K562 (cell line): ENCODE measurements at regions not wholly inside any gene's neighbourhood (a gene's known extent, or its start where the extent isn't known, plus 50 kb on each side); places are given as distances from the start of the nearest gene placed in this dataset.

Experiments used
- ATAC-seq: fragments of 200-7000 bp; cut with Tn5 transposase; 3 replicates; pipeline ENCODE4 v1.9.1; 2020; ENCODE audit warnings: moderate library complexity
- BruUV-seq: library from RNA; stranded (reverse); fragments of 400-500 nt; replicated peaks from 2 replicates; lab custom pipeline; 2021; lab: Mats Ljungman, UMichigan
- CTCF ChIA-PET: fragments of 300-600 bp; formaldehyde crosslinking; extraction: SDS; loops from one replicate; lab custom pipeline; 2021; ENCODE audit warnings: low intra/inter-chr PET ratio; lab: Yijun Ruan, JAX
- POLR2A ChIA-PET: fragments of 300-600, 350-650 bp; sonication (Branson Sonifier 250); formaldehyde crosslinking; extraction: SDS; loops from one replicate; lab custom pipeline; 2021; ENCODE audit warnings: antibody characterized with exemption, inconsistent platforms; lab: Yijun Ruan, JAX
- DNase-seq, 4 experiments: peaks; one replicate each; pipeline versions ENCODE4 v3.0.0 to v3.0.0-alpha.2; 2011 to 2018; ENCODE audit warnings: low spot score in 3 of 4, mixed read lengths in 3 of 4; ENCODE audit errors: extremely low read depth in 1 of 4
- FAIRE-seq: peaks from 2 replicates; lab custom pipeline; 2011; peaks lifted over from hg19 to GRCh38; lab: Jason Lieb, UNC
- H2AFZ ChIP-seq: 2 replicates; pipeline ENCODE4 v1.6.0; 2011; ENCODE audit warnings: low read depth, low read length, control low read depth, inconsistent platforms
- H3K27ac ChIP-seq: fragments of 200-600 bp; 3 replicates; pipeline ENCODE4 v1.8.0; 2011; ENCODE audit warnings: low read depth, mild to moderate bottlenecking, control low read depth, inconsistent platforms, low read length, moderate library complexity, mixed read lengths; ENCODE audit errors: extremely low read depth
- H3K27me3 ChIP-seq, 2 experiments: fragments of 300-600 bp in 1 of 2; 2 replicates in 1 of 2; 3 replicates in 1 of 2; pipeline versions ENCODE4 v1.6.0 to v1.8.0; 2011; ENCODE audit warnings: inconsistent platforms in 2 of 2, low read length in 2 of 2, mild to moderate bottlenecking in 1 of 2, mixed read lengths in 1 of 2, moderate library complexity in 1 of 2; ENCODE audit not compliant: control insufficient read depth in 2 of 2, insufficient read depth in 2 of 2
- H3K36me3 ChIP-seq: fragments of 300-600 bp; 3 replicates; pipeline ENCODE4 v1.8.0; 2011; ENCODE audit warnings: mild to moderate bottlenecking, low read length, inconsistent platforms; ENCODE audit not compliant: control insufficient read depth, insufficient read depth
- H3K4me1 ChIP-seq, 2 experiments: fragments of 200-600 bp in 1 of 2; replicated peaks in 1 of 2; 2 replicates in 1 of 2; 3 replicates in 1 of 2; pipeline versions ENCODE4 v1.5.1 to v1.8.0; 2011; ENCODE audit warnings: inconsistent platforms in 2 of 2, low read length in 2 of 2, mild to moderate bottlenecking in 1 of 2, mixed read lengths in 1 of 2, moderate library complexity in 1 of 2; ENCODE audit not compliant: control insufficient read depth in 2 of 2, insufficient read depth in 2 of 2
- H3K4me2 ChIP-seq: 2 replicates; pipeline ENCODE4 v1.6.1; 2011; ENCODE audit warnings: low read length, control low read depth, inconsistent platforms, mixed read lengths; ENCODE audit not compliant: insufficient read depth
- H3K4me3 ChIP-seq: fragments of 200-600 bp; sonication (generic), shearing (Covaris generic); 2 replicates; pipeline ENCODE4 v1.5.1; 2016; ENCODE audit warnings: control low read depth, inconsistent platforms
- H3K79me2 ChIP-seq: fragments of 200-600 bp; 3 replicates; pipeline ENCODE4 v1.8.0; 2011; ENCODE audit warnings: low read length, inconsistent platforms; ENCODE audit not compliant: control insufficient read depth, insufficient read depth
- H3K9ac ChIP-seq, 2 experiments: 2 replicates each; pipeline versions ENCODE4 v1.6.0 to v1.6.1; 2011; ENCODE audit warnings: low read depth in 2 of 2, low read length in 2 of 2, control low read depth in 1 of 2, inconsistent platforms in 1 of 2, mild to moderate bottlenecking in 1 of 2, mixed read lengths in 1 of 2; ENCODE audit not compliant: insufficient read depth in 1 of 2
- H3K9me1 ChIP-seq: one replicate; pipeline ENCODE4 v1.6.0; 2011; ENCODE audit warnings: inconsistent platforms, mild to moderate bottlenecking, low read length, moderate library complexity; ENCODE audit not compliant: control insufficient read depth, insufficient read depth
- H3K9me3 ChIP-seq: replicated peaks from 2 replicates; pipeline ENCODE4 v1.5.1; 2011; ENCODE audit warnings: low read depth, low read length, inconsistent platforms; ENCODE audit not compliant: control insufficient read depth, insufficient read depth
- H4K20me1 ChIP-seq: replicated peaks from 2 replicates; pipeline ENCODE4 v1.6.1; 2011; ENCODE audit warnings: low read length, inconsistent platforms, mixed read lengths; ENCODE audit not compliant: control insufficient read depth, insufficient read depth
- CLOCK ChIP-seq: fragments of 250-450 bp; sonication (Bioruptor Pico); IDR thresholded peaks from 2 replicates; pipeline ENCODE4 v1.4.0; 2020; ENCODE audit warnings: mild to moderate bottlenecking, moderate library complexity, borderline replicate concordance
- ESRRB ChIP-seq: fragments of 250-450 bp; sonication (Bioruptor Pico); IDR thresholded peaks from 2 replicates; pipeline ENCODE4 v1.5.0; 2020; ENCODE audit warnings: mild to moderate bottlenecking, moderate library complexity, borderline replicate concordance
- GTF2E2 ChIP-seq: fragments of 200-800 bp; sonication (Bioruptor generic); IDR thresholded peaks from 2 replicates; pipeline ENCODE4 v1.6.1; 2016; ENCODE audit warnings: missing genetic modification characterization, missing compliant biosample characterization
- HMBOX1 ChIP-seq: sonication (generic); IDR thresholded peaks from 2 replicates; pipeline ENCODE4 v1.6.1; 2016
- HMG20A ChIP-seq: fragments of 450-650 bp; formaldehyde crosslinking; conservative IDR thresholded peaks from 2 replicates; pipeline ENCODE4 v1.4.0; 2020; ENCODE audit warnings: mild to moderate bottlenecking, mixed read lengths
- L3MBTL2 ChIP-seq: fragments of 450-650 bp; IDR thresholded peaks from 2 replicates; pipeline ENCODE4 v1.6.1; 2016; ENCODE audit warnings: mild to moderate bottlenecking, moderate library complexity
- PHF21A ChIP-seq: fragments of 450-650 bp; IDR thresholded peaks from 2 replicates; pipeline ENCODE4 v1.6.1; 2017; ENCODE audit warnings: low read depth, borderline replicate concordance
- RBM34 ChIP-seq: fragments of 200-400 bp; formaldehyde crosslinking; IDR thresholded peaks from 2 replicates; pipeline ENCODE4 v1.6.1; 2018; ENCODE audit warnings: low read length, borderline replicate concordance; ENCODE audit not compliant: insufficient read depth
- XRCC4 ChIP-seq: IDR thresholded peaks from one replicate; pipeline ENCODE4 v1.6.1; 2011; ENCODE audit not compliant: insufficient read depth, insufficient read length; ENCODE audit errors: extremely low read depth
- ZNF134 ChIP-seq: fragments of 250-450 bp; sonication (Bioruptor Pico); conservative IDR thresholded peaks from 2 replicates; pipeline ENCODE4 v1.4.0; 2020
- ZNF444 ChIP-seq: fragments of 250-450 bp; sonication (Bioruptor Pico); IDR thresholded peaks from 2 replicates; pipeline ENCODE4 v1.4.0; 2020; ENCODE audit warnings: mild to moderate bottlenecking, moderate library complexity
- WGBS: fragments of 100-300 bp; shearing (Covaris generic); methylation state at CpG from one replicate; pipeline ENCODE4 v1.1.6; 2016; ENCODE audit warnings: low coverage, mixed read lengths; ENCODE audit not compliant: insufficient coverage; ENCODE audit errors: missing lambda C conversion rate; 5-methylcytosine and 5-hydroxymethylcytosine counted together
- in situ Hi-C: fragments of 300-500 bp; cut with MboI; formaldehyde crosslinking; loops from 4 replicates; pipeline ENCODE4 v1.15.0; 2018; ENCODE audit warnings: inconsistent platforms, mixed read lengths
- intact Hi-C: fragments of 100-400 bp; cut with micrococcal nuclease; formaldehyde crosslinking; loops from 2 replicates; pipeline ENCODE4 v1.14.2; 2022

GRCh38 chr14:51331486-51332367, 91.7 kb downstream of the TMX1 start (continued):
- TF ChIP-seq HMBOX1, result no peak
- no peak for TF ChIP-seq XRCC4
- TF ChIP-seq ZNF444 (CRISPR knock-in tag), result no peak
- TF ChIP-seq CLOCK (CRISPR knock-in tag), result no peak
- TF ChIP-seq GTF2E2, result no peak
- no peak for TF ChIP-seq L3MBTL2

- H3K4me2 ChIP-seq, result no peak overlapping the region
- WGBS, result 3% methylated on average over 4 of the region's 4 CpGs
- H3K79me2 ChIP-seq, result no peaks in the 10 kb centered on the region
- DNase-seq (no peak), ATAC-seq (no peak), FAIRE-seq (no peak)
- TF ChIP-seq RBM34 (no peak), HMG20A (CRISPR knock-in tag) (no peak), PHF21A (no peak), ZNF134 (CRISPR knock-in tag) (no peak), ESRRB (no peak)
- ChIA-PET POLR2A (no interaction called here), CTCF (no interaction called here)
- H4K20me1 ChIP-seq, result no peaks in the 10 kb centered on the region
- no peak overlapping the region for H3K4me3 ChIP-seq
- in situ Hi-C loops (no loop called here), intact Hi-C loops (no loop called here)
- H3K9me3 ChIP-seq, result no peaks in the 10 kb centered on the region
- no peaks in the 10 kb centered on the region for H3K27me3 ChIP-seq
- no peaks in the 10 kb centered on the region for H3K36me3 ChIP-seq
- no peak overlapping the region for H3K9ac ChIP-seq
- H3K4me1 ChIP-seq, result no peaks in the 10 kb centered on the region
- no peak overlapping the region for H3K27ac ChIP-seq
- no peaks in the 10 kb centered on the region for H3K9me1 ChIP-seq
- BruUV-seq, result no TSS peak
- no peak overlapping the region for H2AFZ ChIP-seq
These were observed 93.3 kb downstream of the TMX1 start for GRCh38 chr14:51333299-51333698.
